ENCODE measurements at regions not wholly inside any gene's neighbourhood (a gene's known extent, or its start where the extent isn't known, plus 50 kb on each side); places are given as distances from the start of the nearest gene placed in this dataset.

- TF ChIP-seq HDAC6 (IDR thresholded peaks at IDR 0.05; ENCODE audit: low read depth, low read length) (no peak), CTCF (IDR thresholded peaks at IDR 0.05; ENCODE audit: control extremely low read depth in 1 of 3, insufficient read depth in 1 of 3, low read depth in 1 of 3, low read length in 3 of 3) (no peak), POLR2A (IDR thresholded peaks at IDR 0.05; ENCODE audit: control extremely low read depth in 1 of 2, low read depth in 2 of 2, low read length in 2 of 2) (no peak), EZH2 (IDR thresholded peaks at IDR 0.05; ENCODE audit: low read depth, low read length, severe bottlenecking) (no peak), BRCA1 (IDR thresholded peaks at IDR 0.05; ENCODE audit: low read depth, low read length) (no peak), KDM1A (IDR thresholded peaks at IDR 0.05; ENCODE audit: borderline replicate concordance, low read length) (no peak), TBP (IDR thresholded peaks at IDR 0.05; ENCODE audit: low read depth, low read length) (no peak), TAF1 (IDR thresholded peaks at IDR 0.05; ENCODE audit: low read depth, low read length) (no peak), EP300 (IDR thresholded peaks at IDR 0.05; ENCODE audit: borderline replicate concordance in 1 of 2, low read depth in 2 of 2, low read length in 2 of 2) (no peak), SIN3A (conservative IDR thresholded peaks at IDR 0.05 in 1 of 2, IDR thresholded peaks at IDR 0.05 in 1 of 2; ENCODE audit: low read depth in 1 of 2, low read length in 2 of 2) (no peak), USF2 (IDR thresholded peaks at IDR 0.05; ENCODE audit: low read length) (no peak), JUN (IDR thresholded peaks at IDR 0.05; ENCODE audit: low read depth, low read length) (no peak), CEBPB (IDR thresholded peaks at IDR 0.05; ENCODE audit: low read depth, low read length) (no peak), SUZ12 (IDR thresholded peaks at IDR 0.05; ENCODE audit: low read length) (no peak)
Observed at GRCh38 chr4:87716371-87717265, 66.5 kb downstream of the DMP1 start.

All from H1 (cell line).